GM12874 (cell line): ENCODE measurements at regions not wholly inside any gene's neighbourhood (a gene's known extent, or its start where the extent isn't known, plus 50 kb on each side); places are given as distances from the start of the nearest gene placed in this dataset.

ENCODE experiments used
- CTCF ChIP-seq: IDR thresholded peaks from 2 replicates; pipeline ENCODE4 v1.5.1; 2011; ENCODE audit warnings: low read depth, mild to moderate bottlenecking, control low read depth, low read length, moderate library complexity; ENCODE audit not compliant: insufficient read depth

- TF ChIP-seq CTCF = no peak
Measured at GRCh38 chr4:27638163-27638915, 777.7 kb downstream of the STIM2 start.

GRCh38 chr4:27643101-27643500, 782.5 kb downstream of the STIM2 start:
- TF ChIP-seq CTCF = no peak

- no peak for TF ChIP-seq CTCF
Measured at GRCh38 chr4:27648416-27648815, 787.8 kb downstream of the STIM2 start.

- TF ChIP-seq CTCF = no peak
Measured at GRCh38 chr4:27662426-27662825, 801.8 kb downstream of the STIM2 start.

GRCh38 chr4:27666943-27667342, 806.3 kb downstream of the STIM2 start:
- TF ChIP-seq CTCF = no peak

GRCh38 chr4:27668001-27668400, 807.4 kb downstream of the STIM2 start:
- no peak for TF ChIP-seq CTCF

GRCh38 chr4:27678027-27678426, 817.4 kb downstream of the STIM2 start:
- TF ChIP-seq CTCF = no peak
